ENCODE measurements at regions not wholly inside any gene's neighbourhood (a gene's known extent, or its start where the extent isn't known, plus 50 kb on each side); places are given as distances from the start of the nearest gene placed in this dataset.

- H3K4me3 ChIP-seq (replicated peaks; ENCODE audit: insufficient read depth, low read length) = no peak overlapping the region
- H3K27ac ChIP-seq (replicated peaks) = no peak overlapping the region
- no peak for DNase-seq (ENCODE audit: low read depth in 1 of 2, low spot score in 1 of 2)
- H3K27me3 ChIP-seq (ENCODE audit: insufficient read depth, poor library complexity, severe bottlenecking) = no peaks in the 10 kb centered on the region
- no peak for TF ChIP-seq SPI1 (IDR thresholded peaks at IDR 0.05; ENCODE audit: borderline replicate concordance, low read depth)
Observed at GRCh38 chr12:127421614-127422013, 845.4 kb upstream of the TMEM132C start.

DNA sequence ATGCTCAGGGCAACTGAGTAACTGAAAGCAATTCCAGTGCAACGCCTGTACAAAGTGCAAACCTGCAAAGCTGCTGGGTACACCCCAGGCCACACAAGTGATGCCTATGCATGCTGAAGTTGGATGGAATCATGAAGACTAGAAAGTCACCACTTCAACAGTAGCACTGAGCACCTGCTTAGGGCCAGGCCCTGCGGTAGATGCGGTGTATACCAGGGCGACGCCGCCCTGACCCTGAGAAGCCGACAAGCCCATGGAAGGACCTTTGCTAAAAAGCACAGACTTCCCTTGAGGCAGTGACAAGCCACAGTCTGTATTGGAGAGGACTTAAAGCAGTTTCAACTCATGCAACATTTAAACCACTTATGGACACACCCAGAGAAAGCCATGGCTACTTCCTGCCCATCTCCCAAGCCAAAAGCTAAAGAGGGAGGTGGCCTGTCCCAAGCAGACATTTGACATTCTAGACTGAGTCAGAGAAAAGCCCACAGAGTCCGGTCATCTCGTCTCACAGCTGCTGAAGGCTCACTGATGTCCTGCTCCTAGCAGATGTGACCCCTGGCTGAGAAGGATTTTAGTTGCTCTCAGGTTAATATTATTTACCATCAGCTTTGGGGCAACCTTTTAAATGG is 843.9 kb upstream of the TMEM132C start:
- no peak for DNase-seq (ENCODE audit: low read depth in 1 of 2, low spot score in 1 of 2)
- Histone ChIP-seq H3K27me3 (ENCODE audit: insufficient read depth, poor library complexity, severe bottlenecking) (no peaks in the 10 kb centered on the region), H3K4me3 (replicated peaks; ENCODE audit: insufficient read depth, low read length) (no peak overlapping the region), H3K27ac (replicated peaks) (no peak overlapping the region)
- TF ChIP-seq SPI1 (IDR thresholded peaks at IDR 0.05; ENCODE audit: borderline replicate concordance, low read depth) (no peak), GABPA (IDR thresholded peaks at IDR 0.05; ENCODE audit: low read depth) (no peak)
- TF ChIP-seq, protein P1, sequence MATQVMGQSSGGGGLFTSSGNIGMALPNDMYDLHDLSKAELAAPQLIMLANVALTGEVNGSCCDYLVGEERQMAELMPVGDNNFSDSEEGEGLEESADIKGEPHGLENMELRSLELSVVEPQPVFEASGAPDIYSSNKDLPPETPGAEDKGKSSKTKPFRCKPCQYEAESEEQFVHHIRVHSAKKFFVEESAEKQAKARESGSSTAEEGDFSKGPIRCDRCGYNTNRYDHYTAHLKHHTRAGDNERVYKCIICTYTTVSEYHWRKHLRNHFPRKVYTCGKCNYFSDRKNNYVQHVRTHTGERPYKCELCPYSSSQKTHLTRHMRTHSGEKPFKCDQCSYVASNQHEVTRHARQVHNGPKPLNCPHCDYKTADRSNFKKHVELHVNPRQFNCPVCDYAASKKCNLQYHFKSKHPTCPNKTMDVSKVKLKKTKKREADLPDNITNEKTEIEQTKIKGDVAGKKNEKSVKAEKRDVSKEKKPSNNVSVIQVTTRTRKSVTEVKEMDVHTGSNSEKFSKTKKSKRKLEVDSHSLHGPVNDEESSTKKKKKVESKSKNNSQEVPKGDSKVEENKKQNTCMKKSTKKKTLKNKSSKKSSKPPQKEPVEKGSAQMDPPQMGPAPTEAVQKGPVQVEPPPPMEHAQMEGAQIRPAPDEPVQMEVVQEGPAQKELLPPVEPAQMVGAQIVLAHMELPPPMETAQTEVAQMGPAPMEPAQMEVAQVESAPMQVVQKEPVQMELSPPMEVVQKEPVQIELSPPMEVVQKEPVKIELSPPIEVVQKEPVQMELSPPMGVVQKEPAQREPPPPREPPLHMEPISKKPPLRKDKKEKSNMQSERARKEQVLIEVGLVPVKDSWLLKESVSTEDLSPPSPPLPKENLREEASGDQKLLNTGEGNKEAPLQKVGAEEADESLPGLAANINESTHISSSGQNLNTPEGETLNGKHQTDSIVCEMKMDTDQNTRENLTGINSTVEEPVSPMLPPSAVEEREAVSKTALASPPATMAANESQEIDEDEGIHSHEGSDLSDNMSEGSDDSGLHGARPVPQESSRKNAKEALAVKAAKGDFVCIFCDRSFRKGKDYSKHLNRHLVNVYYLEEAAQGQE (IDR thresholded peaks at IDR 0.05; ENCODE audit: insufficient replicate concordance, low read depth) = no peak
- TF ChIP-seq, protein P2, sequence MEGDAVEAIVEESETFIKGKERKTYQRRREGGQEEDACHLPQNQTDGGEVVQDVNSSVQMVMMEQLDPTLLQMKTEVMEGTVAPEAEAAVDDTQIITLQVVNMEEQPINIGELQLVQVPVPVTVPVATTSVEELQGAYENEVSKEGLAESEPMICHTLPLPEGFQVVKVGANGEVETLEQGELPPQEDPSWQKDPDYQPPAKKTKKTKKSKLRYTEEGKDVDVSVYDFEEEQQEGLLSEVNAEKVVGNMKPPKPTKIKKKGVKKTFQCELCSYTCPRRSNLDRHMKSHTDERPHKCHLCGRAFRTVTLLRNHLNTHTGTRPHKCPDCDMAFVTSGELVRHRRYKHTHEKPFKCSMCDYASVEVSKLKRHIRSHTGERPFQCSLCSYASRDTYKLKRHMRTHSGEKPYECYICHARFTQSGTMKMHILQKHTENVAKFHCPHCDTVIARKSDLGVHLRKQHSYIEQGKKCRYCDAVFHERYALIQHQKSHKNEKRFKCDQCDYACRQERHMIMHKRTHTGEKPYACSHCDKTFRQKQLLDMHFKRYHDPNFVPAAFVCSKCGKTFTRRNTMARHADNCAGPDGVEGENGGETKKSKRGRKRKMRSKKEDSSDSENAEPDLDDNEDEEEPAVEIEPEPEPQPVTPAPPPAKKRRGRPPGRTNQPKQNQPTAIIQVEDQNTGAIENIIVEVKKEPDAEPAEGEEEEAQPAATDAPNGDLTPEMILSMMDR (IDR thresholded peaks at IDR 0.05; ENCODE audit: insufficient read depth, low read length) = no peak

DNA sequence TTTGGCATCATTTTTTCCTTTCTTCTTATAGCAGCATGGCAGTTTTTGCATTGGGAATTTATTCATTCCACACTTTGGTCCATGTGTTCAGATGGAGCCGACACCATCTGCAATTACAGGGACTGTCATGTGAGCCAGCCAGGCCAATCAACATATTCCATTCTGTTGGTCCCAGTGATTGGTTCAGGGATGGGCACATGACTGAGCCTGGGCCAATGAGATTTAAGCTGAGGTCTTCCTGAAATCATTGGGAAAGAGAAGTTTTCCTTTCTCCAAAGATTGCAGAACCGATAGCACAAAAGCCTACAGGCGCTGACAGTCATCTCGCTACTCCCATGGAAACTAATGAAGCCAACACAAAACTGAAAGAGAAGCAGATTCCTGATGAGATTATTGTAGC is 841.5 kb upstream of the TMEM132C start:
- H3K4me3 ChIP-seq (replicated peaks; ENCODE audit: insufficient read depth, low read length) = no peak overlapping the region
- no peak for DNase-seq (ENCODE audit: low read depth in 1 of 2, low spot score in 1 of 2)
- TF ChIP-seq, protein P1 (IDR thresholded peaks at IDR 0.05; ENCODE audit: insufficient replicate concordance, low read depth) = no peak
- TF ChIP-seq, protein P2 (IDR thresholded peaks at IDR 0.05; ENCODE audit: insufficient read depth, low read length) = no peak
- no peak for TF ChIP-seq SPI1 (IDR thresholded peaks at IDR 0.05; ENCODE audit: borderline replicate concordance, low read depth)
- TF ChIP-seq POLR2AphosphoS5 (IDR thresholded peaks at IDR 0.05; ENCODE audit: low read depth) = no peak
- no peak for TF ChIP-seq GABPA (IDR thresholded peaks at IDR 0.05; ENCODE audit: low read depth)
- H3K27ac ChIP-seq (replicated peaks) = no peak overlapping the region
- no peaks in the 10 kb centered on the region for H3K27me3 ChIP-seq (ENCODE audit: insufficient read depth, poor library complexity, severe bottlenecking)

GRCh38 chr12:127428420-127428819 is 838.5 kb upstream of the TMEM132C start:
- Histone ChIP-seq H3K4me3 (replicated peaks; ENCODE audit: insufficient read depth, low read length) (no peak overlapping the region), H3K27me3 (ENCODE audit: insufficient read depth, poor library complexity, severe bottlenecking) (no peaks in the 10 kb centered on the region), H3K27ac (replicated peaks) (no peak overlapping the region)
- no peak for DNase-seq (ENCODE audit: low read depth in 1 of 2, low spot score in 1 of 2)
- TF ChIP-seq POLR2AphosphoS5 (IDR thresholded peaks at IDR 0.05; ENCODE audit: low read depth) (no peak), GABPA (IDR thresholded peaks at IDR 0.05; ENCODE audit: low read depth) (no peak), SPI1 (IDR thresholded peaks at IDR 0.05; ENCODE audit: borderline replicate concordance, low read depth) (no peak)
- TF ChIP-seq, protein P2 (IDR thresholded peaks at IDR 0.05; ENCODE audit: insufficient read depth, low read length) = no peak
- TF ChIP-seq, protein P1 (IDR thresholded peaks at IDR 0.05; ENCODE audit: insufficient replicate concordance, low read depth) = no peak

All from HL-60 (cell line).